PC-9 (cell line): ENCODE measurements at regions not wholly inside any gene's neighbourhood (a gene's known extent, or its start where the extent isn't known, plus 50 kb on each side); places are given as distances from the start of the nearest gene placed in this dataset.

ENCODE experiments used
- BruUV-seq: library from RNA; stranded (reverse); fragments of 400-500 nt; replicated peaks from 2 replicates; lab custom pipeline; 2021; lab: Mats Ljungman, UMichigan
- CTCF ChIA-PET: fragments of 300-600 bp; sonication (Branson Sonifier 250); formaldehyde crosslinking; loops from one replicate; lab custom pipeline; 2022; ENCODE audit warnings: antibody characterized with exemption; lab: Charles Lee
- POLR2A ChIA-PET: fragments of 300-600 bp; sonication (Branson Sonifier 250); formaldehyde crosslinking; loops from one replicate; lab custom pipeline; 2022; ENCODE audit warnings: antibody characterized with exemption; ENCODE audit not compliant: unreplicated experiment; lab: Charles Lee
- DNase-seq, 2 experiments: peaks; one replicate each; pipeline versions ENCODE4 v3.0.0 to v3.0.0-alpha.2; 2015 to 2022; ENCODE audit warnings: mixed read lengths in 1 of 2
- H2AFZ ChIP-seq: fragments of 200-600 bp; sonication (generic); 2 replicates; pipeline ENCODE4 v1.8.1; 2017; ENCODE audit warnings: antibody characterized with exemption
- H3F3A ChIP-seq: fragments of 200-600 bp; sonication (generic); 2 replicates; pipeline ENCODE4 v1.8.1; 2017; ENCODE audit warnings: antibody characterized with exemption, mild to moderate bottlenecking, low read depth; ENCODE audit not compliant: insufficient read depth
- H3K27ac ChIP-seq: fragments of 200-600 bp; sonication (generic); 2 replicates; pipeline ENCODE4 v1.6.1; 2016; ENCODE audit warnings: mixed run types
- H3K27me3 ChIP-seq: fragments of 200-600 bp; sonication (generic); 2 replicates; pipeline ENCODE4 v1.6.1; 2016; ENCODE audit warnings: low read depth, mixed run types; ENCODE audit not compliant: insufficient read depth
- H3K36me3 ChIP-seq: fragments of 200-600 bp; sonication (generic); 2 replicates; pipeline ENCODE4 v1.6.1; 2016; ENCODE audit warnings: low read depth, mixed run types
- H3K4me1 ChIP-seq: fragments of 200-600 bp; sonication (generic); replicated peaks from 2 replicates; pipeline ENCODE4 v1.6.1; 2016; ENCODE audit warnings: mixed run types; ENCODE audit not compliant: insufficient read depth
- H3K4me2 ChIP-seq: fragments of 200-600 bp; sonication (generic); 2 replicates; pipeline ENCODE4 v1.6.1; 2017; ENCODE audit warnings: mixed run types
- H3K4me3 ChIP-seq: fragments of 200-600 bp; sonication (generic); 2 replicates; pipeline ENCODE4 v1.6.1; 2016; ENCODE audit warnings: mixed run types
- H3K79me2 ChIP-seq: fragments of 200-600 bp; sonication (generic); 2 replicates; pipeline ENCODE4 v1.6.1; 2017; ENCODE audit warnings: low read depth, mixed run types
- H3K9me2 ChIP-seq: fragments of 200-600 bp; sonication (generic); 2 replicates; pipeline ENCODE4 v1.8.1; 2017; ENCODE audit warnings: mild to moderate bottlenecking; ENCODE audit not compliant: insufficient read depth
- H3K9me3 ChIP-seq: fragments of 200-600 bp; sonication (generic); 2 replicates; pipeline ENCODE4 v1.8.1; 2016; ENCODE audit warnings: low read depth; ENCODE audit not compliant: insufficient read depth
- H4K20me1 ChIP-seq: fragments of 200-600 bp; sonication (generic); 2 replicates; pipeline ENCODE4 v1.8.1; 2017; ENCODE audit not compliant: insufficient read depth
- EZH2 ChIP-seq: fragments of 200-600 bp; sonication (generic); IDR thresholded peaks from 2 replicates; pipeline ENCODE4 v1.8.0; 2017; ENCODE audit warnings: antibody characterized with exemption, low read depth
- intact Hi-C: fragments of 100-400 bp; cut with micrococcal nuclease; formaldehyde crosslinking; loops from one replicate; pipeline ENCODE4 v1.10.0; 2022; ENCODE audit not compliant: unreplicated experiment
- TF ChIP-seq, protein P1 (sequence below): fragments of 200-600 bp; sonication (generic); conservative IDR thresholded peaks from 2 replicates; pipeline ENCODE4 v1.6.1; 2017; ENCODE audit warnings: mixed run types, antibody characterized with exemption, mild to moderate bottlenecking, moderate library complexity

- Histone ChIP-seq H3K79me2 (no peaks in the 10 kb centered on the region), H3K4me1 (no peaks in the 10 kb centered on the region), H3K4me2 (no peak overlapping the region), H3K36me3 (no peaks in the 10 kb centered on the region), H3K27ac (no peak overlapping the region), H3F3A (no peaks in the 10 kb centered on the region), H2AFZ (no peak overlapping the region), H3K9me3 (no peaks in the 10 kb centered on the region), H3K4me3 (no peak overlapping the region), H3K9me2 (no peaks in the 10 kb centered on the region), H3K27me3 (no peaks in the 10 kb centered on the region), H4K20me1 (no peaks in the 10 kb centered on the region)
- TF ChIP-seq, protein P1, sequence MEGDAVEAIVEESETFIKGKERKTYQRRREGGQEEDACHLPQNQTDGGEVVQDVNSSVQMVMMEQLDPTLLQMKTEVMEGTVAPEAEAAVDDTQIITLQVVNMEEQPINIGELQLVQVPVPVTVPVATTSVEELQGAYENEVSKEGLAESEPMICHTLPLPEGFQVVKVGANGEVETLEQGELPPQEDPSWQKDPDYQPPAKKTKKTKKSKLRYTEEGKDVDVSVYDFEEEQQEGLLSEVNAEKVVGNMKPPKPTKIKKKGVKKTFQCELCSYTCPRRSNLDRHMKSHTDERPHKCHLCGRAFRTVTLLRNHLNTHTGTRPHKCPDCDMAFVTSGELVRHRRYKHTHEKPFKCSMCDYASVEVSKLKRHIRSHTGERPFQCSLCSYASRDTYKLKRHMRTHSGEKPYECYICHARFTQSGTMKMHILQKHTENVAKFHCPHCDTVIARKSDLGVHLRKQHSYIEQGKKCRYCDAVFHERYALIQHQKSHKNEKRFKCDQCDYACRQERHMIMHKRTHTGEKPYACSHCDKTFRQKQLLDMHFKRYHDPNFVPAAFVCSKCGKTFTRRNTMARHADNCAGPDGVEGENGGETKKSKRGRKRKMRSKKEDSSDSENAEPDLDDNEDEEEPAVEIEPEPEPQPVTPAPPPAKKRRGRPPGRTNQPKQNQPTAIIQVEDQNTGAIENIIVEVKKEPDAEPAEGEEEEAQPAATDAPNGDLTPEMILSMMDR: no peak
- no peak for TF ChIP-seq EZH2
- no TSS peak for BruUV-seq
- ChIA-PET POLR2A (no interaction called here), CTCF (no interaction called here)
- DNase-seq: no peak
- intact Hi-C loops: no loop called here
Measured at GRCh38 chr5:87598460-87598859, 185.7 kb upstream of the CCNH start.

- Histone ChIP-seq H3F3A (no peaks in the 10 kb centered on the region), H3K4me2 (no peak overlapping the region), H3K36me3 (no peaks in the 10 kb centered on the region), H3K9me2 (no peaks in the 10 kb centered on the region), H3K9me3 (no peaks in the 10 kb centered on the region), H3K79me2 (no peaks in the 10 kb centered on the region), H3K4me3 (no peak overlapping the region), H4K20me1 (no peaks in the 10 kb centered on the region), H3K27ac (no peak overlapping the region), H2AFZ (no peak overlapping the region), H3K4me1 (no peaks in the 10 kb centered on the region), H3K27me3 (no peaks in the 10 kb centered on the region)
- no TSS peak for BruUV-seq
- TF ChIP-seq, protein P1: no peak
- TF ChIP-seq EZH2: no peak
- intact Hi-C loops: no loop called here
- no peak for DNase-seq
- CTCF ChIA-PET: no interaction called here
- POLR2A ChIA-PET: no interaction called here
Measured at GRCh38 chr5:87594566-87594965, 181.8 kb upstream of the CCNH start.

- Histone ChIP-seq H3F3A (no peaks in the 10 kb centered on the region), H3K4me3 (no peak overlapping the region), H3K79me2 (no peaks in the 10 kb centered on the region), H3K9me2 (no peaks in the 10 kb centered on the region), H3K9me3 (no peaks in the 10 kb centered on the region), H3K4me1 (no peaks in the 10 kb centered on the region), H4K20me1 (no peaks in the 10 kb centered on the region), H3K27ac (no peak overlapping the region), H2AFZ (no peak overlapping the region), H3K36me3 (no peaks in the 10 kb centered on the region), H3K27me3 (no peaks in the 10 kb centered on the region), H3K4me2 (no peak overlapping the region)
- no peak for DNase-seq
- TF ChIP-seq EZH2: no peak
- TF ChIP-seq, protein P1: no peak
- ChIA-PET CTCF (no interaction called here), POLR2A (no interaction called here)
- intact Hi-C loops: loop anchor here (2.0 kb wide), 1 partner anchor 69 kb away; no protein-coding TSS in a partner anchor
- BruUV-seq: no TSS peak
Measured at GRCh38 chr5:87589587-87589986, 176.9 kb upstream of the CCNH start.
